ENCODE measurements at regions not wholly inside any gene's neighbourhood (a gene's known extent, or its start where the extent isn't known, plus 50 kb on each side); places are given as distances from the start of the nearest gene placed in this dataset.

- no peaks in the 10 kb centered on the region for H3K9me3 ChIP-seq
- TF ChIP-seq POLR2A (IDR thresholded peaks at IDR 0.05) (no peak), CTCF (IDR thresholded peaks at IDR 0.05) (no peak)
- DNase-seq, result no peak
- no peak overlapping the region for H3K4me3 ChIP-seq
- no peaks in the 10 kb centered on the region for H3K36me3 ChIP-seq
- no peaks in the 10 kb centered on the region for H3K4me1 ChIP-seq
- H3K27me3 ChIP-seq, result no peaks in the 10 kb centered on the region
- H3K27ac ChIP-seq, result no peak overlapping the region
- intact Hi-C loops (cut with DNase I; ENCODE audit: low total_unique reads), result no loop called here
Observed at GRCh38 chr10:128908499-128908898, 558.5 kb upstream of the MGMT start.

DNA sequence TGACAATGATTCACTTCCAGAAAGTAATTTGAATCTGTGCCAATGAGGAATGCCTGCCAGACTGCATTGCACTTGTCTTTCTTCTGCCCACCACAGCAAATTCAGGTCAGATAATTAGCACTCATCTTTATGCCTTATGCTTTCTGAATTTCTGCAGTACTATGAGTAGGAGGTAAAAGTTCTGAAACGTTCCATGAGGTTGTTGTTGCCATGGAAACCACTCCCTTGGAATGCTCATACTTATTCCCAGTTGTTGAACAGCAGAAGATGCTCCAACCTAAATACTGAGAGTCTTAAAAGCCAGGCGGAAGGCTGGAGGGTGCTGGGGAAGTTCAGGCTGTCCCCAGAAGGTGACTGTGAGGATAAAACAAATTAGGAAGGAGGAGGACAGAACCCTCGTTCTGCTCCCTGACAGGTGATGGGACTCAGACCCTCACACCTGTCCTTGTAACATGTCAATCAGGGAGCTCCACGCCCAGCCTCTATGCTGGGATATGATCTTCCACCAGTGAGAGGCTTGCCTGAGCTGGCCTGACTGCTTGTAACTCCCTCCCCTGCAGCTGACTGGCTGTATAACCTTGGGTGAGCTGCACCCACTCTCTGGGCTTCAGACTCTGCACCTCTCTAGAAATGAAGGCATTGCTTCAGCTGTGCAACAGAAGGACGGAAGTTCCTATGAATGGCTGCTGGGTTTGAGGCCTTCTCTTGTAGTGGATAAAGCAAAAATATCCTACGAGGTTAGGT is 554.3 kb upstream of the MGMT start:
- no peak for TF ChIP-seq POLR2A (IDR thresholded peaks at IDR 0.05)
- no peak for TF ChIP-seq CTCF (IDR thresholded peaks at IDR 0.05)
- Histone ChIP-seq H3K36me3 (no peaks in the 10 kb centered on the region), H3K27me3 (no peaks in the 10 kb centered on the region), H3K4me1 (no peaks in the 10 kb centered on the region), H3K9me3 (no peaks in the 10 kb centered on the region), H3K27ac (no peak overlapping the region), H3K4me3 (no peak overlapping the region)
- intact Hi-C loops (cut with DNase I; ENCODE audit: low total_unique reads), result no loop called here
- DNase-seq, result no peak

GRCh38 chr10:128914681-128915080 is 552.4 kb upstream of the MGMT start:
- Histone ChIP-seq H3K27me3 (no peaks in the 10 kb centered on the region), H3K27ac (no peak overlapping the region), H3K9me3 (no peaks in the 10 kb centered on the region), H3K36me3 (no peaks in the 10 kb centered on the region), H3K4me3 (no peak overlapping the region), H3K4me1 (no peaks in the 10 kb centered on the region)
- intact Hi-C loops (cut with DNase I; ENCODE audit: low total_unique reads), result no loop called here
- DNase-seq, result peak in 1 of 2 donors; percentile 62
- TF ChIP-seq POLR2A (IDR thresholded peaks at IDR 0.05), result no peak

DNA sequence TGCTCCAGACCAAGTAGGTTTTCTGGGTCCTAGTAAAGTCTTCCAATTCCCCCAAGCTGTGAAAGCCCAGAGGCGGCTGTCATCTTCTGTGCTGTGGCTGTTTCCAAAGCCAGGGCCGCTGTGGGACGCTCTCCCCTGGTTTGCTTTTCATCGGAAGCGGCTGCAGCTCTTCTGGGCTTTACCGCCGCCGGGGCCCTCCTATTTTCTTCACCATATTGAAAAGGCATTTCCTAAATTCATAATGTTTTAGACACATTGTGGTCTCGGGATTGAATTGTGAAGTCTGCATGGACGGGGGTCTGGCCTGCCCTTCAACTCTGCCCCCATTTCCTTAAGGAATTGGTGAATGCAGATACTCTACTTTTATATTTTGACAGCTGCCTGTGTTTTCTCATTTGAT is 551.4 kb upstream of the MGMT start:
- no peak for DNase-seq
- intact Hi-C loops (cut with DNase I; ENCODE audit: low total_unique reads), result no loop called here
- Histone ChIP-seq H3K27ac (no peak overlapping the region), H3K4me3 (no peak overlapping the region), H3K27me3 (no peaks in the 10 kb centered on the region), H3K9me3 (no peaks in the 10 kb centered on the region), H3K4me1 (no peaks in the 10 kb centered on the region), H3K36me3 (no peaks in the 10 kb centered on the region)
- no peak for TF ChIP-seq POLR2A (IDR thresholded peaks at IDR 0.05)
- TF ChIP-seq CTCF (IDR thresholded peaks at IDR 0.05), result no peak

DNA sequence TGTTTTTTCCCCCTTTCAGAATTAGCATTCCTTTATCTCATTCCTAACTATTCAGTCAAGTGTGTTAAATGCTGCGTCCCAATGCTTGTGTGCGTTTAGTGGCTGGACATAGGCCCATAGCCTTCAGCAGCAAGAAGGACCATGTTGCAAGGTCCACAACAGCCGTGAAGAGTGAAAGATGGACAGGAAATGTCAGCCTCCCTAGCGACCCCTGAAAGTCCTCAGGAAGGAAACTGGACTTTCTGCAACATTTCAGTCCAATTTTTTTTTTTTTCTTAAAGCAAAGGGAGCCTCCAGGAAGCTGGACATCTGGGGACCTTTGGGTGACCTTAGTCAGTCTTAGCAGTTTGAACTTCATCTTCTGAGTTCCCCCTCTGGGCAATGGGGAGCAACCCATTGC is 550.7 kb upstream of the MGMT start:
- no peak overlapping the region for H3K4me3 ChIP-seq
- H3K36me3 ChIP-seq, result no peaks in the 10 kb centered on the region
- no peak for DNase-seq
- H3K9me3 ChIP-seq, result no peaks in the 10 kb centered on the region
- no peaks in the 10 kb centered on the region for H3K27me3 ChIP-seq
- H3K27ac ChIP-seq, result no peak overlapping the region
- intact Hi-C loops (cut with DNase I; ENCODE audit: low total_unique reads), result no loop called here
- TF ChIP-seq CTCF (IDR thresholded peaks at IDR 0.05) (no peak), POLR2A (IDR thresholded peaks at IDR 0.05) (no peak)
- H3K4me1 ChIP-seq, result no peaks in the 10 kb centered on the region

Data from uterus (tissue), 3 donors.